Neural progenitor cell (in vitro differentiated cells): ENCODE measurements at regions not wholly inside any gene's neighbourhood (a gene's known extent, or its start where the extent isn't known, plus 50 kb on each side); places are given as distances from the start of the nearest gene placed in this dataset.

Source experiments
- DNase-seq: peaks from one replicate; pipeline ENCODE4 v3.0.0-alpha.2; 2016; ENCODE audit warnings: low spot score
- H2AFZ ChIP-seq: fragments of 200-600 bp; sonication (generic); replicated peaks from 2 replicates; pipeline ENCODE4 v1.6.1; 2016; ENCODE audit warnings: antibody characterized with exemption
- H3F3A ChIP-seq: fragments of 200-600 bp; sonication (generic); 2 replicates; pipeline ENCODE4 v1.6.1; 2016; ENCODE audit warnings: antibody characterized with exemption, low read depth
- H3K27ac ChIP-seq: fragments of 200-600 bp; sonication (generic); 2 replicates; pipeline ENCODE4 v1.5.1; 2016; ENCODE audit warnings: mild to moderate bottlenecking
- H3K27me3 ChIP-seq: fragments of 200-600 bp; sonication (generic); 2 replicates; pipeline ENCODE4 v1.6.1; 2016; ENCODE audit warnings: mild to moderate bottlenecking, moderate library complexity
- H3K36me3 ChIP-seq: fragments of 200-600 bp; sonication (generic); 2 replicates; pipeline ENCODE4 v1.5.1; 2016
- H3K4me1 ChIP-seq: fragments of 200-600 bp; sonication (generic); 2 replicates; pipeline ENCODE4 v1.6.1; 2016; ENCODE audit warnings: mixed run types
- H3K4me2 ChIP-seq: fragments of 200-600 bp; sonication (generic); 2 replicates; pipeline ENCODE4 v1.6.1; 2016
- H3K4me3 ChIP-seq: fragments of 200-600 bp; sonication (generic); 2 replicates; pipeline ENCODE4 v1.5.1; 2016
- H3K79me2 ChIP-seq: fragments of 200-600 bp; sonication (generic); 2 replicates; pipeline ENCODE4 v1.6.1; 2016; ENCODE audit warnings: low read depth
- H3K9ac ChIP-seq: fragments of 200-600 bp; sonication (generic); 2 replicates; pipeline ENCODE4 v1.6.1; 2016
- H3K9me3 ChIP-seq: fragments of 200-600 bp; sonication (generic); 2 replicates; pipeline ENCODE4 v1.5.1; 2016; ENCODE audit warnings: low read depth
- H4K20me1 ChIP-seq: fragments of 200-600 bp; sonication (generic); 2 replicates; pipeline ENCODE4 v1.6.1; 2016; ENCODE audit warnings: low read depth
- H3K27ac Mint-ChIP-seq: 3 replicates; pipeline ENCODE4 v1.8.0; 2021; ENCODE audit warnings: mixed read lengths
- H3K27me3 Mint-ChIP-seq: 2 replicates; pipeline ENCODE4 v1.8.0; 2022; ENCODE audit warnings: low read depth, mild to moderate bottlenecking, inconsistent platforms, moderate library complexity, mixed read lengths; ENCODE audit not compliant: insufficient read depth
- H3K36me3 Mint-ChIP-seq: 3 replicates; pipeline ENCODE4 v1.8.0; 2021; ENCODE audit warnings: mixed read lengths
- H3K4me1 Mint-ChIP-seq: 3 replicates; pipeline ENCODE4 v1.8.0; 2021; ENCODE audit warnings: mixed read lengths
- H3K4me3 Mint-ChIP-seq: 3 replicates; pipeline ENCODE4 v1.8.0; 2021; ENCODE audit warnings: mild to moderate bottlenecking, moderate library complexity, mixed read lengths
- H3K9me3 Mint-ChIP-seq: 3 replicates; pipeline ENCODE4 v1.8.0; 2020; ENCODE audit warnings: mixed read lengths
- CTCF ChIP-seq: fragments of 200-600 bp; sonication (generic); IDR thresholded peaks from 2 replicates; pipeline ENCODE4 v1.5.1; 2017; ENCODE audit warnings: antibody characterized with exemption, mild to moderate bottlenecking
- EZH2 ChIP-seq: fragments of 200-600 bp; sonication (generic); IDR thresholded peaks from 2 replicates; pipeline ENCODE4 v1.6.1; 2017; ENCODE audit warnings: antibody characterized with exemption, mild to moderate bottlenecking, moderate library complexity
- EZH2phosphoT487 ChIP-seq: fragments of 200-600 bp; sonication (generic); IDR thresholded peaks from 2 replicates; pipeline ENCODE4 v1.6.1; 2017; ENCODE audit warnings: antibody characterized with exemption

DNA sequence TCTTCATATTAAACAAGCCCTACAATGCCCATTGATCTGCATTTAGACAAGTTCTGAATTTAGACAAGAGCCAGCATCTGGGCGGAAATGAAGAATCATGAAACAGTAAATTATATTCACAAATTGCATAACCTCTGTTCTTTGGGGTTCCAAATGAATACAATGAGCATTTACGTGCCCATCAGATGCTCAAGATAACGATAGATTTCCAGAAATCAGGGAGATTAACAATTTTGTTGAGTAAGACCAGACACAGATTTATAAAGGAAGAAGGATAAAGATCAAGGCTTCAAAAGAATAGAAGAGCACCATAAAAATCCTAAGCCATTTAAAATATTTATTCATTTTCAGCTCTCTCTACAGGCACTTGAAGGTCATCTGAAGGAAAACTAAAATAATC, 59.7 kb upstream of the CDH20 start:
- TF ChIP-seq EZH2phosphoT487, result no peak
- TF ChIP-seq CTCF, result no peak
- TF ChIP-seq EZH2, result no peak
- Histone ChIP-seq H4K20me1 (no peaks in the 10 kb centered on the region), H3K27ac (peak overlapping the region; percentile 82), H3K4me1 (peaks cover 31% of the 10 kb centered on the region), H3K36me3 (no peaks in the 10 kb centered on the region), H3K9ac (no peak overlapping the region), H3K4me3 (no peak overlapping the region), H3K9me3 (no peaks in the 10 kb centered on the region), H2AFZ (peak overlapping the region; percentile 27), H3K4me2 (peak overlapping the region; percentile 55), H3K79me2 (no peaks in the 10 kb centered on the region), H3K27me3 (no peaks in the 10 kb centered on the region), H3F3A (peaks cover 26% of the 10 kb centered on the region)
- DNase-seq, result no peak
- Mint-ChIP-seq H3K27me3 (no peaks in the 10 kb centered on the region), H3K36me3 (no peaks in the 10 kb centered on the region), H3K27ac (no peak overlapping the region), H3K9me3 (no peaks in the 10 kb centered on the region), H3K4me3 (no peak overlapping the region), H3K4me1 (peaks cover 3% of the 10 kb centered on the region)

GRCh38 chr18:61274416-61274960, 58.7 kb upstream of the CDH20 start:
- H3K4me3 ChIP-seq, result no peak overlapping the region
- H3F3A ChIP-seq, result peaks cover 26% of the 10 kb centered on the region
- no peaks in the 10 kb centered on the region for H3K9me3 Mint-ChIP-seq
- H3K27ac Mint-ChIP-seq, result no peak overlapping the region
- no peaks in the 10 kb centered on the region for H3K27me3 Mint-ChIP-seq
- no peak overlapping the region for H2AFZ ChIP-seq
- TF ChIP-seq CTCF, result no peak
- TF ChIP-seq EZH2, result no peak
- TF ChIP-seq EZH2phosphoT487, result no peak
- no peaks in the 10 kb centered on the region for H3K36me3 Mint-ChIP-seq
- no peaks in the 10 kb centered on the region for H3K27me3 ChIP-seq
- H3K4me3 Mint-ChIP-seq, result no peak overlapping the region
- H4K20me1 ChIP-seq, result no peaks in the 10 kb centered on the region
- H3K4me2 ChIP-seq, result peak overlapping the region; percentile 55
- DNase-seq, result peak; percentile 67
- H3K4me1 ChIP-seq, result peaks cover 31% of the 10 kb centered on the region
- H3K4me1 Mint-ChIP-seq, result peaks cover 3% of the 10 kb centered on the region
- H3K27ac ChIP-seq, result peak overlapping the region; percentile 82
- H3K79me2 ChIP-seq, result no peaks in the 10 kb centered on the region
- no peaks in the 10 kb centered on the region for H3K9me3 ChIP-seq
- no peaks in the 10 kb centered on the region for H3K36me3 ChIP-seq
- H3K9ac ChIP-seq, result no peak overlapping the region

DNA sequence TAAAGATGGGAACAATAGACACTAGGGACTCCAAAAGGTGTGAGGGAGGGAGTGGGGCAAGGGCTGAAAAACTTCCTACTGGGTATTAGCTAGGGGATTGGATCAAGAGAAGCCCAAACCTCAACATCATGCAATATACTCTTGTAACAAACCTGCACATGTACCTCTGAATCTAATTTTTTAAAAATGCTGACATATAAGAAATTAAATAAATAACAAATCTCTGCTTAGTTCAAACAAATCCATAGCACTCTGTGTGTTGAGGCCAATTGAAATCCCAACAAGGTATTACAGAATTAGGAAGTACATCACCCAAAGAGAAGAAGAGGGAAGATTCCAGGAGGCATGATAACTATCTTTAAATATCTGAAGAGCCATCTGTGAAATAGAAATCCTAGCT, 55.4 kb upstream of the CDH20 start:
- H3K9ac ChIP-seq, result no peak overlapping the region
- Mint-ChIP-seq H3K4me1 (peaks cover 3% of the 10 kb centered on the region), H3K36me3 (no peaks in the 10 kb centered on the region), H3K27ac (no peak overlapping the region), H3K27me3 (no peaks in the 10 kb centered on the region), H3K9me3 (peaks cover 11% of the 10 kb centered on the region), H3K4me3 (no peak overlapping the region)
- H3K9me3 ChIP-seq, result no peaks in the 10 kb centered on the region
- no peaks in the 10 kb centered on the region for H3K36me3 ChIP-seq
- no peak overlapping the region for H3K4me3 ChIP-seq
- no peak overlapping the region for H2AFZ ChIP-seq
- H4K20me1 ChIP-seq, result no peaks in the 10 kb centered on the region
- peaks cover 26% of the 10 kb centered on the region for H3F3A ChIP-seq
- peaks cover 26% of the 10 kb centered on the region for H3K4me1 ChIP-seq
- DNase-seq, result no peak
- H3K27ac ChIP-seq, result no peak overlapping the region
- no peaks in the 10 kb centered on the region for H3K79me2 ChIP-seq
- H3K4me2 ChIP-seq, result no peak overlapping the region
- no peaks in the 10 kb centered on the region for H3K27me3 ChIP-seq
- TF ChIP-seq EZH2 (no peak), EZH2phosphoT487 (no peak), CTCF (no peak)
